Globus pallidus (tissue), 1 donor: ENCODE measurements at regions not wholly inside any gene's neighbourhood (a gene's known extent, or its start where the extent isn't known, plus 50 kb on each side); places are given as distances from the start of the nearest gene placed in this dataset.

ENCODE experiments used
- DNase-seq: peaks from one replicate; pipeline ENCODE4 v3.0.0-alpha.2; 2015; ENCODE audit warnings: low spot score

DNA sequence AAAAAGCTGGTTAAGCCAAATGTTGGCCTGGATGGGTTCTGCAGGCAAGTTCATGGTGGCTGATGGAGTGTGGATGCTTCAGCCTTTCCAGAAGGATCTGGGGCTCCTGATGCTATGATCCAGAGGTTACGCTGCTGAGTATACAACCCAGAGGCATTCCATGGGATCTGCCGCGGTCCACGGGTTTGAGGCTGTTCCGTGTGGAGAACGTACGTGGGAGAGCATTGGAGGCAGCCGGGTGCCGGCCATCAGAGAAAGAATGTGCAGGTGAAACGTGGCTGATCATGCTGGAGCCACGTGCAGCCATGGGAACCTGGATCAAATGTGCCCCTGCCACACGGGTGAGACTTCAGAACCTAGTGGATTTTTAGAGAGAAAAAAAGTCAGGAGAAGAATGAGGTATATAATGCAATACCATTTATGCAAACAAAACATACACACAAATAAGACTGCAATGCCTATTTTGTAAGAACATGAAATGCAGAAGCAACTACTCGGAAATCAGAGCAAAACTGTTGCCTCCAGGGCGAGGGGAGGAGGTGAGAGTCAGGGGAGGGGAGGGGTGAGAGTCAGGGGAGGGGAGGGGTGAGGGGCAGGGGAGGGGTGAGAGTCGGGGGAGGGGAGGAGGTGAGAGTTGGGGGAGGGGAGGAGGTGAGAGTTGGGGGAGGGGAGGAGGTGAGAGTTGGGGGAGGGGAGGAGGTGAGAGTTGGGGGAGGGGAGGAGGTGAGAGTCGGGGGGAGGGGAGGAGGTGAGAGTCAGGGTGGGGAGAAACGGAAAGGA is 116.5 kb upstream of the C1orf174 start:
- no peak for DNase-seq

GRCh38 chr1:4017636-4018365 is 117.7 kb upstream of the C1orf174 start:
- DNase-seq, result no peak

- DNase-seq, result no peak
Observed at GRCh38 chr1:4018466-4019146, 118.5 kb upstream of the C1orf174 start.

DNA sequence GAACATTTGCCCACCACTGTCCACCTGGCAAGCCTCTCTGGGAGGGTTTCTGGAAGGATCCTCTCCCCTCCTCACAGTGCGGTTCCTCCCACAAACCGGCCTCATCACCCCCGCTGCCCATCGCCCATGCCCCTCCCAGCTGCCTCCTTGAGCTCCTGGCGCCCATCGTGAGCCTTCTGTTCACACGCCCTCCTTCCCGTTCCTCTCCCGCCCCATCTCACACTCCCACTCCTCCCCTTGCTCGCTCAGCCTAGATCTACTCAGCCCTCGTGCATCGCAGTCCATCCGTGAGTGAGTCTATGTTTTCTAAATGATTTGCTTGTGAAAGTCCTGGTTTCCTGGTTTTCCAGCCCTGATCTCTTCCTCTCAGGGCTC is 119.1 kb upstream of the C1orf174 start:
- no peak for DNase-seq

- DNase-seq, result no peak
Observed at GRCh38 chr1:4019606-4020331, 119.7 kb upstream of the C1orf174 start.

GRCh38 chr1:4020449-4020848 is 120.4 kb upstream of the C1orf174 start:
- DNase-seq, result no peak

- no peak for DNase-seq
Observed at GRCh38 chr1:4021136-4021973, 121.3 kb upstream of the C1orf174 start.

- DNase-seq, result no peak
Observed at GRCh38 chr1:4021974-4022268, 121.8 kb upstream of the C1orf174 start.

- no peak for DNase-seq
Observed at GRCh38 chr1:4022715-4023114, 122.6 kb upstream of the C1orf174 start.

DNA sequence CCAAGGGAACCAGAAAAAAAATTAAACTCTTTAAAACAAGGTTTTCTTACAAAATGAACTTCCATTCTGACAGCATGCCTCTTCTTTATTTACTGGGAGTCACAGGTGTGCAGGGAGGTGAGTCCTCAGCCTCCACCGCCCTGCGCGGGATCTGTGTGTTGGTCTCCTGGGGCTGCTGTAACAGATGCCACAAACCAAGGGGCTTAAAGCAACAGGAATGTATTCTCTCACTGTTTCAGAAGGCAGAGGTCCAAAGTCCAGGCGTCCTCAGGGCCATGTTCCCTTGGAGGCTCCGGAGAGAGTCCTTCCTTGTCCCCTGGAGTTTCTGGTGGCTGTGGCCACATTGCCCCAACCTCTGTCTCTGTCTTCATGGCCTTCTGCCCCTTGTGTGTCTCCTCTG is 123.6 kb upstream of the C1orf174 start:
- DNase-seq, result no peak

DNA sequence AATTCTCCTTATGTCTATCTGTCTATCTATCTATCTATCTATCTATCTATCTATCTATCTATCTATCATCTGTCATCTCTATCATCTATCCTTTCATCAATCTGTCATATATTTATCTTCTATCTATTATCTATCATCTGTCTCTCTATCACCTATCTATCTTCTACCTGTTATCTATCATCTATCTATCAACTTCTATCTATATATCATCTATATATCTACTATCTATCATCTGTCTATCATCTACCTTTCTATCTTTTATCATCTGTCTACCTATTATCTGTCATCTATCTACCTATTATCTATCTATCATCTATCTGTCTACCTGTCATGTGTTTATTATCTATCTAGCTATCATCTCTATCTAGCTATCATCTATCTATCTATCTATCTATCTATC is 124.7 kb upstream of the C1orf174 start:
- DNase-seq, result no peak

DNA sequence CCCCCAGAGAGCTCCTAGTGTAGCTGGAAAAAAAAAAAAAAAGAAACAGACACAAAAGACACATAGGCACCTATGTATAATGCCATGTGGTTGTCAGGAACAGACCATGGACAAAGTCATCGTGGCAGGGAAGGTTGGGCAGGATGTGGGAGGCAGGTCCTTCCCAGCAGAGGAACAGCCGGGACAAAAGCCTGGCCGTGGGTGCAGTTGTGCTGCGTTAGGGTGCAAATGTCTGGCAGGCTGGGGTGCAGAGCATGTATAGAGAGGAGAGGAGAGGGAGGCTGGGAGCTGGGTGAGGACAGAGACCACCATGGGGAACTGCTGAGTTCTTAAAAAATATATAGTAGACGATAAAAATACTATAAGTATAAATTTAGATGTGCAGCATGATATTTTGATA is 125.7 kb upstream of the C1orf174 start:
- no peak for DNase-seq

- no peak for DNase-seq
Observed at GRCh38 chr1:4027008-4027407, 126.9 kb upstream of the C1orf174 start.

GRCh38 chr1:4027492-4028138 is 127.5 kb upstream of the C1orf174 start:
- no peak for DNase-seq

DNA sequence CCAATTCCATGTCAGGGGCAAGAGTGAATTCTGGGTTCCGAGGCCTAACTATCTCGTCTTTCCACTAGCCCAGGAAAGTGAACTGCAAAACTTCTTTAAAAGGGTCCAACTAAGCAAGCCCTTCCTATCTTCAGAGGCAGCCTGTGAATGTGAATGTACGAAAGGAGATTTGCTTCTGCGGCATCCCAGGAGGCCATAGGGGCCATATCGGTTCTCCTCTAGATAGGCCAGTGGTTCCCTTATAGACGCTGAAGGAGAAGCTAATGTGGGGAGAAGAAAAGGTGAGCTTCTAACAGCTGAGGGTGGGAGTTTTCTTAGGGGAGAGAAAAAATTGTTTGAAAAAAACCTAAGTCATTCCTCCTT is 128.0 kb upstream of the C1orf174 start:
- no peak for DNase-seq

GRCh38 chr1:4029376-4029775 is 129.3 kb upstream of the C1orf174 start:
- no peak for DNase-seq

DNA sequence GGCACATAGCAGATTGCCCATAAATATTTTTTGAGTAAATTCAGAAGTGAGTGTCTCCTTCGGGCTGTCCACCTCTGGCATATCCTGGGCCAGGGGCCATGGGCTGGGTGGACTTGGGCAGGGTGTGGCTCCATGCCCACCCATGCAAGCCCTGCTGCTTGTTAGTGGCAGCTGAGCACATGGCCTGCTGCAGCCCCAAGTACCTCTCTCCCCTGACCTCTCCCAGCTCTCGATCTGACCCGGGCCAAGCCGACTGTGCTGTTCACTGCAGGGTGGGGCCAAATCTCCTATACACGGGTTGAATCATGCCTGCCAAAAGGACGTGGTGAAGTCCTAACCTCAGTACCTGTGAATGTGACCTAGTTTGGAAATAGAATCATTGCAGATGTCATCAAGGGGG is 132.5 kb upstream of the C1orf174 start:
- no peak for DNase-seq

DNA sequence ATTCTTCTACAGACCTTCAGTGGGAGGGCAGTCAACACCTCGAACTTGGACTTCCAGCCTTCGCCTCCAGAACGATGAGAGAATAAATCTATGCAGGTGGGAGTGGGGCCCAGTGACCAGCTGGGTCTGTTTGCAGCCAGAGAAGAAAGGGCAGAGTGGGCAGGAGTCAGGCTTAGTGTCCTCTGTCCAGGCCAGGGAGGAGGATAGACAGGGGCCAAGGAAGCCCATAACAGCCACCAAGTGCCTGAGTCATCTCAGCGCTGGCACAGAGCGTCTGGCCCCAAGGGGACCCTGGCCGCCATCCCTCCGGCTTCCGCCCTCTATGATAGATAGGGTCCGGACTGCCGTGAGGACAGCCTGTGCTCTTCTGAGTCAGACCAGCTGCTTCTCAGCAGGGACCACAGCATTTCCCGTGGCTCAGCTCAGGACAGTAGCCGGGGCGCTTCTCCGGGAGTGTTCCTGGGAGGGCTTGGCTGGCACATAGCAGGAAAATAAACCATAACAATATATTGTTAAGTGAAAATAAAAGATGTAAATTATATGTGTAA is 133.1 kb upstream of the C1orf174 start:
- no peak for DNase-seq

GRCh38 chr1:4033713-4034112 is 133.6 kb upstream of the C1orf174 start:
- DNase-seq, result no peak

- DNase-seq, result no peak
Observed at GRCh38 chr1:4034318-4034887, 134.3 kb upstream of the C1orf174 start.

GRCh38 chr1:4044967-4045366 is 144.9 kb upstream of the C1orf174 start:
- DNase-seq, result no peak
